Caco-2 (cell line): ENCODE measurements at regions not wholly inside any gene's neighbourhood (a gene's known extent, or its start where the extent isn't known, plus 50 kb on each side); places are given as distances from the start of the nearest gene placed in this dataset.

ENCODE experiments used
- BruUV-seq: library from RNA; stranded (reverse); fragments of 400-500 nt; replicated peaks from 2 replicates; lab custom pipeline; 2021; lab: Mats Ljungman, UMichigan
- CTCF ChIA-PET: fragments of 300-600 bp; sonication (Branson Sonifier 250); formaldehyde crosslinking; loops from one replicate; lab custom pipeline; 2022; ENCODE audit warnings: antibody characterized with exemption; lab: Charles Lee
- POLR2A ChIA-PET: fragments of 300-600 bp; sonication (Branson Sonifier 250); formaldehyde crosslinking; loops from one replicate; lab custom pipeline; 2022; ENCODE audit warnings: antibody characterized with exemption; lab: Charles Lee
- DNase-seq, 2 experiments: peaks; one replicate each; pipeline versions ENCODE4 v3.0.0 to v3.0.0-alpha.2; 2020 to 2022
- H3K27me3 ChIP-seq: replicated peaks from 2 replicates; pipeline ENCODE4 v1.6.0; 2011; ENCODE audit warnings: low read length; ENCODE audit not compliant: control insufficient read depth, insufficient read depth
- H3K36me3 ChIP-seq: 2 replicates; pipeline ENCODE4 v1.5.1; 2011; ENCODE audit warnings: low read length; ENCODE audit not compliant: control insufficient read depth, insufficient read depth
- H3K4me1 ChIP-seq: fragments of 250-450 bp; sonication (Bioruptor Pico); 2 replicates; pipeline ENCODE4 v1.5.1; 2020; ENCODE audit warnings: mild to moderate bottlenecking
- H3K4me3 ChIP-seq: 2 replicates; pipeline ENCODE4 v1.5.1; 2011; ENCODE audit warnings: low read depth, mild to moderate bottlenecking, control low read depth, low read length
- H3K9me3 ChIP-seq: fragments of 250-450 bp; sonication (Bioruptor Pico); 2 replicates; pipeline ENCODE4 v1.5.1; 2020; ENCODE audit warnings: mild to moderate bottlenecking, moderate library complexity
- H3K27ac Mint-ChIP-seq: one replicate; pipeline ENCODE4 v1.8.0; 2022; ENCODE audit warnings: mixed read lengths; ENCODE audit not compliant: unreplicated experiment
- H3K27me3 Mint-ChIP-seq: one replicate; pipeline ENCODE4 v1.8.0; 2022; ENCODE audit warnings: mixed read lengths; ENCODE audit not compliant: insufficient read depth, unreplicated experiment
- H3K36me3 Mint-ChIP-seq: one replicate; pipeline ENCODE4 v1.8.0; 2022; ENCODE audit warnings: mild to moderate bottlenecking, mixed read lengths; ENCODE audit not compliant: insufficient read depth, unreplicated experiment
- H3K4me1 Mint-ChIP-seq: one replicate; pipeline ENCODE4 v1.8.0; 2022; ENCODE audit warnings: low read depth, mixed read lengths; ENCODE audit not compliant: unreplicated experiment
- H3K4me3 Mint-ChIP-seq: one replicate; pipeline ENCODE4 v1.8.0; 2022; ENCODE audit warnings: mild to moderate bottlenecking, moderate library complexity, mixed read lengths; ENCODE audit not compliant: unreplicated experiment
- H3K9me3 Mint-ChIP-seq: one replicate; pipeline ENCODE4 v1.8.0; 2022; ENCODE audit warnings: mixed read lengths; ENCODE audit not compliant: unreplicated experiment
- intact Hi-C: fragments of 100-400 bp; cut with micrococcal nuclease; formaldehyde crosslinking; loops from one replicate; pipeline ENCODE4 v1.10.0; 2022; ENCODE audit not compliant: unreplicated experiment
- TF ChIP-seq, protein P1 (sequence below), 2 experiments: fragments of 200-600 bp in 1 of 2; IDR thresholded peaks; 1 replicate in 1 of 2; 2 replicates in 1 of 2; pipeline versions ENCODE4 v1.5.1 to v1.8.0; 2011 to 2022; ENCODE audit warnings: antibody characterized with exemption in 1 of 2, control low read depth in 1 of 2, inconsistent platforms in 1 of 2, low read depth in 1 of 2, low read length in 1 of 2, mild to moderate bottlenecking in 1 of 2, moderate library complexity in 1 of 2; ENCODE audit not compliant: insufficient read depth in 1 of 2, severe bottlenecking in 1 of 2, unreplicated experiment in 1 of 2

- no peak overlapping the region for H3K27ac Mint-ChIP-seq
- no TSS peak for BruUV-seq
- no peaks in the 10 kb centered on the region for H3K27me3 Mint-ChIP-seq
- H3K4me3 Mint-ChIP-seq = no peak overlapping the region
- TF ChIP-seq, protein P1, sequence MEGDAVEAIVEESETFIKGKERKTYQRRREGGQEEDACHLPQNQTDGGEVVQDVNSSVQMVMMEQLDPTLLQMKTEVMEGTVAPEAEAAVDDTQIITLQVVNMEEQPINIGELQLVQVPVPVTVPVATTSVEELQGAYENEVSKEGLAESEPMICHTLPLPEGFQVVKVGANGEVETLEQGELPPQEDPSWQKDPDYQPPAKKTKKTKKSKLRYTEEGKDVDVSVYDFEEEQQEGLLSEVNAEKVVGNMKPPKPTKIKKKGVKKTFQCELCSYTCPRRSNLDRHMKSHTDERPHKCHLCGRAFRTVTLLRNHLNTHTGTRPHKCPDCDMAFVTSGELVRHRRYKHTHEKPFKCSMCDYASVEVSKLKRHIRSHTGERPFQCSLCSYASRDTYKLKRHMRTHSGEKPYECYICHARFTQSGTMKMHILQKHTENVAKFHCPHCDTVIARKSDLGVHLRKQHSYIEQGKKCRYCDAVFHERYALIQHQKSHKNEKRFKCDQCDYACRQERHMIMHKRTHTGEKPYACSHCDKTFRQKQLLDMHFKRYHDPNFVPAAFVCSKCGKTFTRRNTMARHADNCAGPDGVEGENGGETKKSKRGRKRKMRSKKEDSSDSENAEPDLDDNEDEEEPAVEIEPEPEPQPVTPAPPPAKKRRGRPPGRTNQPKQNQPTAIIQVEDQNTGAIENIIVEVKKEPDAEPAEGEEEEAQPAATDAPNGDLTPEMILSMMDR (IDR thresholded peaks at IDR 0.05; ENCODE audit: insufficient read depth in 1 of 2, low read depth in 1 of 2, low read length in 1 of 2, severe bottlenecking in 1 of 2, unreplicated experiment in 1 of 2) = no peak
- no peaks in the 10 kb centered on the region for H3K27me3 ChIP-seq
- no peaks in the 10 kb centered on the region for H3K36me3 ChIP-seq
- no peaks in the 10 kb centered on the region for H3K9me3 ChIP-seq
- no peak for DNase-seq
- H3K36me3 Mint-ChIP-seq = no peaks in the 10 kb centered on the region
- POLR2A ChIA-PET = no interaction called here
- peaks cover 34% of the 10 kb centered on the region for H3K4me1 ChIP-seq
- intact Hi-C loops = no loop called here
- H3K4me3 ChIP-seq = no peak overlapping the region
- peaks cover 35% of the 10 kb centered on the region for H3K4me1 Mint-ChIP-seq
- CTCF ChIA-PET = no interaction called here
- H3K9me3 Mint-ChIP-seq = no peaks in the 10 kb centered on the region
These were observed 466.6 kb downstream of the FGF9 start for GRCh38 chr13:22137361-22138050.

GRCh38 chr13:22138947-22139346, 468.1 kb downstream of the FGF9 start:
- H3K4me1 ChIP-seq = peaks cover 31% of the 10 kb centered on the region
- H3K9me3 ChIP-seq = no peaks in the 10 kb centered on the region
- no peaks in the 10 kb centered on the region for H3K36me3 ChIP-seq
- BruUV-seq = no TSS peak
- H3K36me3 Mint-ChIP-seq = no peaks in the 10 kb centered on the region
- H3K4me1 Mint-ChIP-seq = peaks cover 27% of the 10 kb centered on the region
- H3K27me3 ChIP-seq = no peaks in the 10 kb centered on the region
- H3K27me3 Mint-ChIP-seq = no peaks in the 10 kb centered on the region
- no peak overlapping the region for H3K4me3 Mint-ChIP-seq
- intact Hi-C loops = no loop called here
- TF ChIP-seq, protein P1 (IDR thresholded peaks at IDR 0.05; ENCODE audit: insufficient read depth in 1 of 2, low read depth in 1 of 2, low read length in 1 of 2, severe bottlenecking in 1 of 2, unreplicated experiment in 1 of 2) = no peak
- ChIA-PET POLR2A (no interaction called here), CTCF (no interaction called here)
- DNase-seq = no peak
- no peak overlapping the region for H3K4me3 ChIP-seq
- no peak overlapping the region for H3K27ac Mint-ChIP-seq
- no peaks in the 10 kb centered on the region for H3K9me3 Mint-ChIP-seq

DNA sequence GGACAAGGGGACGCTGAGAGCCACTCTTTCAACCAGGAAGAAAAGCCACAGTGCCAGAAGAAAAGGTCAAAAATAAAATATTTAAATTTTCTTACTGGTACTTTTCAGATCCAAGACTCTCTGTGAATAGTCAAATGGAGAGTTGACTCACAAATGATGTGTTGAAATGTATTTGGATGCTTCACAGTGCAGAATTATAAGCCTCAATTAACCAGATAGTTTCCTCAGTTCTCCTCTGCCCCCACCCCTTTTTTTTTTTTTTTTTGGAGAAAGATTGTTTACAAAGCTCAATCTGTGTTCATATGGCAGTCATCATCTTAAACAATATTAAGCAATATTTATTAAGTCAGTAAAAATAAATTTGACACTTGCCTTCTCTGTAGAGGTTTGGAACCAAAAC, 470.8 kb downstream of the FGF9 start:
- ChIA-PET CTCF (no interaction called here), POLR2A (interaction anchor here (0.7 kb wide), 1 partner anchor 176 kb away, joined by 6 read pairs; no protein-coding TSS in a partner anchor)
- TF ChIP-seq, protein P1 (IDR thresholded peaks at IDR 0.05; ENCODE audit: insufficient read depth in 1 of 2, low read depth in 1 of 2, low read length in 1 of 2, severe bottlenecking in 1 of 2, unreplicated experiment in 1 of 2) = no peak
- Histone ChIP-seq H3K36me3 (no peaks in the 10 kb centered on the region), H3K27me3 (no peaks in the 10 kb centered on the region), H3K9me3 (no peaks in the 10 kb centered on the region), H3K4me3 (no peak overlapping the region), H3K4me1 (peaks cover 3% of the 10 kb centered on the region)
- Mint-ChIP-seq H3K36me3 (no peaks in the 10 kb centered on the region), H3K9me3 (peaks cover 10% of the 10 kb centered on the region), H3K4me1 (peaks cover 2% of the 10 kb centered on the region), H3K27me3 (no peaks in the 10 kb centered on the region), H3K4me3 (no peak overlapping the region), H3K27ac (no peak overlapping the region)
- no TSS peak for BruUV-seq
- DNase-seq = no peak
- intact Hi-C loops = no loop called here
